Uterus (tissue), 2 donors: ENCODE measurements at regions not wholly inside any gene's neighbourhood (a gene's known extent, or its start where the extent isn't known, plus 50 kb on each side); places are given as distances from the start of the nearest gene placed in this dataset.
"Not testable (repeated sequence)": the region's sequence is repeated elsewhere in the genome, so short reads cannot be mapped to it uniquely, and the experiment has no call there.

Source experiments
- CTCF ChIP-seq, 4 experiments: fragments of 200-600 bp in 2 of 4; fragments of 450-650 bp in 2 of 4; sonication (generic) in 2 of 4; IDR thresholded peaks; one replicate each; pipeline ENCODE4 v1.5.1; 2016 to 2019; ENCODE audit warnings: antibody characterized with exemption in 4 of 4, mild to moderate bottlenecking in 2 of 4, moderate library complexity in 1 of 4
- POLR2A ChIP-seq, 2 donors: fragments of 450-650 bp; IDR thresholded peaks; one replicate each; pipeline ENCODE4 v1.6.1; 2016; ENCODE audit warnings: antibody characterized with exemption in 2 of 2, mild to moderate bottlenecking in 1 of 2, moderate library complexity in 1 of 2

- TF ChIP-seq CTCF, POLR2A (IDR thresholded peaks at IDR 0.05): not testable (repeated sequence)
Observed at GRCh38 chr13:64476041-64476568, 2754.0 kb downstream of the PCDH9 start.
